ENCODE measurements at regions not wholly inside any gene's neighbourhood (a gene's known extent, or its start where the extent isn't known, plus 50 kb on each side); places are given as distances from the start of the nearest gene placed in this dataset.

DNA sequence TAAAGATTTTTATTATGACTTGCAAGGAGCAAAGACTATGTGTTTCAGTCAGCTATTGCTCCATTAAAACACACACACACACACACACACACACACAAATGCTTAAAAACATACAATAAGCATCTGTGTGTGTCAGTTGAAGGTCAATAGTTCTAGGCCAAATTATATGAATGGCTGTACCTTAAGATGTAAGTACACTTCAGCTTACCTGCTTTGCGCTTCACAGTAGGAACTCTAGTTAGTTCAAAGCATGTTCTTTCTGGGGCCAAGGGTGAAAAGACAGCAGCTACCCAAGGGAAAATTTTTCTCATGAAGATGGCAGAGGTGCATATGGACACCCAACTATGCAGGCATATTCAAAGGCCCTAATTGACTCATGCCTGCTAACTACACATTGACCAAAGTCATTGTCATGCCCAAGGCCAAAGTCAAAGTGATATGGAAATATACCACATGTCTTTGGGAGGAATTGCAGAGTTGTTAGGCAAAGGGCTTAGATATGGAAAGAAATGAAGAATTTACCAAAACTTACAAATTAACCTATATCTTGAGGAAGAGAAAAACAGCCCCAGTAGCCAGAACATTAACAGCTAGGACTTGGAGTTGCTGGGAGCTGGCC, 61.9 kb upstream of the BTN3A2 start:
- BruUV-seq (replicated peaks) = no TSS peak
- no peaks in the 10 kb centered on the region for H4K20me1 ChIP-seq (ENCODE audit: insufficient read depth, low read length)
- H3K27ac ChIP-seq (ENCODE audit: low read depth, low read length, poor library complexity, severe bottlenecking) = no peak overlapping the region
- no peak for DNase-seq (ENCODE audit: low spot score)
- H3K4me2 ChIP-seq (ENCODE audit: low read length) = no peak overlapping the region
- H3K36me3 ChIP-seq (ENCODE audit: insufficient read depth, low read length) = no peaks in the 10 kb centered on the region; the same call in 1 of the 2 replicates
- H3K79me2 ChIP-seq (ENCODE audit: insufficient read depth, low read depth, low read length) = no peaks in the 10 kb centered on the region
- intact Hi-C loops (cut with micrococcal nuclease; ENCODE audit: unreplicated experiment) = no loop called here
- no peak overlapping the region; the same call in 1 of the 2 replicates for H2AFZ ChIP-seq (ENCODE audit: low read length)
- H3K9me2 ChIP-seq (ENCODE audit: insufficient read depth, low read length) = no peaks in the 10 kb centered on the region
- POLR2A ChIA-PET = interaction anchor here (0.5 to 0.6 kb wide), 2 partner anchors 47 to 847 kb away, joined by 3 to 4 read pairs; no protein-coding TSS in a partner anchor
- H3K9me3 ChIP-seq (ENCODE audit: low read length) = no peaks in the 10 kb centered on the region
- H3K4me3 ChIP-seq (ENCODE audit: low read depth, low read length, poor library complexity, severe bottlenecking) = no peak overlapping the region
- peaks cover 20% of the 10 kb centered on the region for H3K4me1 ChIP-seq (ENCODE audit: insufficient read depth, low read length, poor library complexity, severe bottlenecking)
- CTCF ChIA-PET (ENCODE audit: unreplicated experiment) = no interaction called here
- TF ChIP-seq, protein P1, sequence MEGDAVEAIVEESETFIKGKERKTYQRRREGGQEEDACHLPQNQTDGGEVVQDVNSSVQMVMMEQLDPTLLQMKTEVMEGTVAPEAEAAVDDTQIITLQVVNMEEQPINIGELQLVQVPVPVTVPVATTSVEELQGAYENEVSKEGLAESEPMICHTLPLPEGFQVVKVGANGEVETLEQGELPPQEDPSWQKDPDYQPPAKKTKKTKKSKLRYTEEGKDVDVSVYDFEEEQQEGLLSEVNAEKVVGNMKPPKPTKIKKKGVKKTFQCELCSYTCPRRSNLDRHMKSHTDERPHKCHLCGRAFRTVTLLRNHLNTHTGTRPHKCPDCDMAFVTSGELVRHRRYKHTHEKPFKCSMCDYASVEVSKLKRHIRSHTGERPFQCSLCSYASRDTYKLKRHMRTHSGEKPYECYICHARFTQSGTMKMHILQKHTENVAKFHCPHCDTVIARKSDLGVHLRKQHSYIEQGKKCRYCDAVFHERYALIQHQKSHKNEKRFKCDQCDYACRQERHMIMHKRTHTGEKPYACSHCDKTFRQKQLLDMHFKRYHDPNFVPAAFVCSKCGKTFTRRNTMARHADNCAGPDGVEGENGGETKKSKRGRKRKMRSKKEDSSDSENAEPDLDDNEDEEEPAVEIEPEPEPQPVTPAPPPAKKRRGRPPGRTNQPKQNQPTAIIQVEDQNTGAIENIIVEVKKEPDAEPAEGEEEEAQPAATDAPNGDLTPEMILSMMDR (conservative IDR thresholded peaks at IDR 0.05; ENCODE audit: low read length) = no peak
- no peak for TF ChIP-seq EZH2phosphoT487 (IDR thresholded peaks at IDR 0.05; ENCODE audit: borderline replicate concordance, low read depth, low read length)

DNA sequence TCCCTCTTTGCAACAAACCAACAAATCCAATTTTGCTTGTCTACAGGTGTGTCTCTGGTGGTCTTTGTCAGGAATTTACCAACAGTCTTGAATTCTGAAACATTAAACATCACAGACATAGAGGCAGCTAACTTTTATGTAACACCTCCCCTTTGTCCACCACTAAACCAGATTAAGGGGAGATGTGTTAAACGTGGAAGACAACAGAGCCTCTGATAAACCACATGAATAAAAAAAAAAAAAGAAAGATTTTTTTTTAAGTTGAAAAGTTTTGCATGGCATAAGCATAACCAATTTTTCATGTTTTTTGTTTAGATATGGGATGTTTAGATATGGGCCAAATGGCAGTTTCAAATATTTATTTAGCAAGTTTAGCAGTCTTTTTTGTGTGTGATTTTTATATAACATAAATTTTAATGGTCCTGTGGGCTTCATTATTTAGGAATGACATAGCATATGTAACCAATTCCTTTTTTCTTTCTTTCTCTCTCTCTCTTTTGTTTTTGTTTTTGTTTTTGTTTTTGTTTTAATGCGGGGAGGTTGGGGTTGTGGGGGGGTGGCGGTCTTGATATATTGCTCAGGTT, 60.7 kb upstream of the BTN3A2 start:
- no TSS peak for BruUV-seq (replicated peaks)
- H3K36me3 ChIP-seq (ENCODE audit: insufficient read depth, low read length) = no peaks in the 10 kb centered on the region; the same call in 1 of the 2 replicates
- peaks cover 21% of the 10 kb centered on the region for H3K4me1 ChIP-seq (ENCODE audit: insufficient read depth, low read length, poor library complexity, severe bottlenecking)
- ChIA-PET CTCF (ENCODE audit: unreplicated experiment) (interaction anchor here (1.0 kb wide), 1 partner anchor 30 kb away, joined by 4 read pairs; no protein-coding TSS in a partner anchor), POLR2A (interaction anchor here (0.6 to 1.6 kb wide), 5 partner anchors 8 to 229 kb away, joined by 3 to 5 read pairs (median 3); a partner anchor contains a TSS)
- H2AFZ ChIP-seq (ENCODE audit: low read length) = peak overlapping the region; percentile 98
- no peaks in the 10 kb centered on the region for H3K9me3 ChIP-seq (ENCODE audit: low read length)
- H3K4me3 ChIP-seq (ENCODE audit: low read depth, low read length, poor library complexity, severe bottlenecking) = peak overlapping the region; percentile 68
- H3K9me2 ChIP-seq (ENCODE audit: insufficient read depth, low read length) = no peaks in the 10 kb centered on the region
- H4K20me1 ChIP-seq (ENCODE audit: insufficient read depth, low read length) = no peaks in the 10 kb centered on the region
- intact Hi-C loops (cut with micrococcal nuclease; ENCODE audit: unreplicated experiment) = no loop called here
- peak overlapping the region; percentile 88 for H3K4me2 ChIP-seq (ENCODE audit: low read length)
- peak overlapping the region; percentile 64 for H3K27ac ChIP-seq (ENCODE audit: low read depth, low read length, poor library complexity, severe bottlenecking)
- no peak for TF ChIP-seq EZH2phosphoT487 (IDR thresholded peaks at IDR 0.05; ENCODE audit: borderline replicate concordance, low read depth, low read length)
- TF ChIP-seq, protein P1 (conservative IDR thresholded peaks at IDR 0.05; ENCODE audit: low read length) = no peak
- no peak for DNase-seq (ENCODE audit: low spot score)
- H3K79me2 ChIP-seq (ENCODE audit: insufficient read depth, low read depth, low read length) = no peaks in the 10 kb centered on the region
